GM18520 (cell line): ENCODE measurements at regions not wholly inside any gene's neighbourhood (a gene's known extent, or its start where the extent isn't known, plus 50 kb on each side); places are given as distances from the start of the nearest gene placed in this dataset.
"Not testable (repeated sequence)": the region's sequence is repeated elsewhere in the genome, so short reads cannot be mapped to it uniquely, and the experiment has no call there.

Experiments
- ATAC-seq: cut with Tn5 transposase; IDR thresholded peaks from one replicate; pipeline ENCODE4 v1.9.1; 2021; ENCODE audit not compliant: unreplicated experiment

DNA sequence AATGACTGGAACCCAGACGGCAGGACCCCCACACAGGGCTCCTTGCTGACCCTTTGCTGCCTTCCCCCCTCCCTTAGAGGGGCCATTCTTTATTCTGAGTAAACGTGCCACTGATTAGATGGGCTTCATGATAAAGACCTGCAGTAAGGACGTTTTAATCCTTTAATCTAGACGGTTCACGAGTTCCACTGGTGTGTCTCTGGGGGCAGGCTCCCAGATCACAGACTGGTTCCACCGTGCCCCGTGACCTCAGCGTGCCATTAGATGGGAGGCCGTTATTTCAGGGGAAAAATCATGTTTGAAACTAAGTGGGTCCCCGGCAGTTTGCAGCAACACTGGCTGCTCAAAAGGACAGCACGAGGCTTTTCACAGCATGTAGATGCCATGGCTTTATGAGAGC lies 246.9 kb upstream of the PLGLB2 start:
- ATAC-seq = not testable (repeated sequence)

DNA sequence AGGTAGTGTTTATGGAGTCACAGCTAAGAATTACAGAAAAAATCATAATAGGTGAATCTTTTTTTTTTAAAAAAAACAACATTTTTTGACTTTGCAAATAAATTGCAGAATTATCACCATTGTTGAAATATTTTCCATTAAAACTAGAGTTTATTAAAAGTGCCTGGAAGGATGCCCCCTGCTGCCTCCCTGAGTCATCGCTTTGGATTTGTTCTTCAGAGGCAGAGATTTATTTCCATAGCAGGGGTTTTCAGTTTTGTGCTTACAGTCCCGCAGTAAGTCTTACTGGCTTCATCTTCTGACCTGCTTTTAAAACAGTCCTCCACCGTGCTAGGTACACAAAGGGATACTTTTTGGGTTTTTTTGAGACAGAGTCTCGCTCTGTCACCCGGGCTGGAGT lies 244.9 kb upstream of the PLGLB2 start:
- ATAC-seq = not testable (repeated sequence)

GRCh38 chr2:87505239-87505638 lies 242.6 kb upstream of the PLGLB2 start:
- ATAC-seq = not testable (repeated sequence)

- not testable (repeated sequence) for ATAC-seq
Observed at GRCh38 chr2:87505909-87506308, 242.0 kb upstream of the PLGLB2 start.

DNA sequence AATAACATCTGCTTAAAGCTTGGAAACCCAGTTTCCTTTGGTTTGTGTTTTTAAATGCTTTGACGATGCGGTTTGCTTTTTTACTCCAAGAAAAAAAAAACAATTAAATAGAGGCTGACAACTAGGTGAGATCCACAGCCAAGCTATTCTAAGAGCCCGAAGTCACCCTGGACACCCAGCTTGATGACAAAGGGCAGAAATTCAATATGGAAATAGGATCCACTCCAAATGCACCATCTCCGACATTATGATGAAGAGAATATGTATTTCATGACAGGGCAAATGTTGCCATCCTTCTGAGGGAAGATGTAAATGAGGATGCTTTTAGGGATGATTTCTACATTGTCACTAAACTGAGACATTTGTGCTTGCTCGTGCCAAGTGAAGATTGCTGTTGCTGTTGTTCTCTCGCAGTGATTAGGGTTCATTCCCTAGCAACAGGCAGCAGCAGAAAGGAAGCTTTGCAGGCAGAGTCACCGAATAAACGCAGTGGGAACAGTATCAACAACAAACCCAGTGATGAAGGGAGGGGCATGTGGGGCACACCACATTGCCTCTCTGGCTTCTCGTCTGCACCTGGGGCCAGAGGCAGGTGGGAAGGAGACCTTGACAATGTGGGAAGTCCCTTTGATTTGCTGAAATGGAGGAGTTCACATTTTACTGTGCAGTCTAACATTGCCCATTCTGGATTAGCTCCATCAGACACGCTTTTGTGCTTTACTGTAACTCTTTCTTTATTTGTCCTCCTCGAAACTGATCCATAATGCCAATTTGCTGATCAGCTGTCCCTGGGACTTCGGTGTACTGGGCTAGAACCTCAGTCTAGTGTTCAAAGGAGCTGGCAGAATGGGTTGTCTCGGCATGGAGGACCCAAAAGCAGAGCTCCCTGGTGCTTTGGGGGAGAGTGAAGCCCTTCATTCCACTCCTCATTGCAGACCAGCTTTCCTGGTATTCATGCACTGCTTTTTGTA lies 240.2 kb upstream of the PLGLB2 start:
- ATAC-seq = not testable (repeated sequence)

DNA sequence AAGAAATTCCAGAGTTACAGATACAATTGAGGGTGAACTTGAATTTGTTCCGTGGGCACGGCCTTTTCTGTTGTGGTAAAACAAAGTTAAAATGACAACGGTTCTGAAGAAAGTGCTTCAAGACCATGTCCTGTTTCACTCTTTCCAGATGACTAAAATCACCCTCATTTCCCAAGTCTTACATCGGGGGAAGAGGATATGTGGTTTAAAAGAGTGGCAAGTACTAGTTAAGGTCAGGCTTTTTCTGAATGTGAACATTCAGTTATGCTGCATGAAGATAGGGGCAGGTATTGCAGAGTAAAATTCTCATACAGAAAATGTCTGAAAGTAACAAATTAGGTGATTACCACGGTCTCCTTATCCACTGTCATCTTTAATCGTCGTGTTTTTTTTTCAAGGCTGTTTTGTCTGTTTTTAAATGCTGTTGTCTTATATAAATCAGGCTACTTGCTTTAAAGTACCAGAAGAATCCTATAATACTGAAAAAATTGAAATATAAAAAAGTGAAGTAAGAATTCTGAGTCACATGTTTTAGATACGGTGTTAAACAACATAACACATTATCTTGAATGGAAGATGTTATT lies 236.6 kb upstream of the PLGLB2 start:
- not testable (repeated sequence) for ATAC-seq

DNA sequence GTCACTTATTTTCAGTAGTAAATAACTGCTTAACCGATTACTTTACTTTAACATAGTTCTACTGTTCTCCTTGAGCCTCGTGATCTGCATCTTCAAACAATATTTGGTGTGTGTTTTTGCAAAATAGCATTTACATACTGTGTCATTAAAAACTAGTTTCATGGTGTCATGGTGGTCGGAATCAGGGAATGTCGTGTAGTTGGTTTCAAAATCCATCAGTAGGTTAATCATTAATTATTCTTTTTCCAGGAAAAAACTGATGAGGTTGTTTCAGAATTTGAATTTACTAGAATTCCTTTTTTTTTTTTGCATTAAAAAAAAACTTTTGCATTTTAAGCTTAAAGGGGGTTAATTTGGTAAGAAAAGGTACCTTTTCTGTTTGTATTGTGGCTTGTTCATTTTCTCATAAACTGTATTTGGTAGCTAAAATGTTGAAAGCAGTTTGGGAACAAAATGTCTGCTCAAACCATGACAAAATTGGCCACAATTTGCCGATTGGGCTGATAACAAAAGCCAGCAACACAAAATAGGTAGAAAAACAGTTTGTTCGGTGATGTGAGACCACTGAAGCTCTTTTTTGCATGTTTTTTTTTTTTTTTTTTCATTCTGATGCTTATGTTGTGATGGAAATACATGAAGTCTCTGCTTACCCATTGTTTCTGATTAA lies 234.9 kb upstream of the PLGLB2 start:
- not testable (repeated sequence) for ATAC-seq

- ATAC-seq = peak; percentile 49
Observed at GRCh38 chr2:87514034-87514433, 233.9 kb upstream of the PLGLB2 start.

GRCh38 chr2:87514515-87514914 lies 233.4 kb upstream of the PLGLB2 start:
- not testable (repeated sequence) for ATAC-seq

- ATAC-seq = not testable (repeated sequence)
Observed at GRCh38 chr2:87515226-87515625, 232.7 kb upstream of the PLGLB2 start.

- ATAC-seq = not testable (repeated sequence)
Observed at GRCh38 chr2:87515875-87516274, 232.0 kb upstream of the PLGLB2 start.

DNA sequence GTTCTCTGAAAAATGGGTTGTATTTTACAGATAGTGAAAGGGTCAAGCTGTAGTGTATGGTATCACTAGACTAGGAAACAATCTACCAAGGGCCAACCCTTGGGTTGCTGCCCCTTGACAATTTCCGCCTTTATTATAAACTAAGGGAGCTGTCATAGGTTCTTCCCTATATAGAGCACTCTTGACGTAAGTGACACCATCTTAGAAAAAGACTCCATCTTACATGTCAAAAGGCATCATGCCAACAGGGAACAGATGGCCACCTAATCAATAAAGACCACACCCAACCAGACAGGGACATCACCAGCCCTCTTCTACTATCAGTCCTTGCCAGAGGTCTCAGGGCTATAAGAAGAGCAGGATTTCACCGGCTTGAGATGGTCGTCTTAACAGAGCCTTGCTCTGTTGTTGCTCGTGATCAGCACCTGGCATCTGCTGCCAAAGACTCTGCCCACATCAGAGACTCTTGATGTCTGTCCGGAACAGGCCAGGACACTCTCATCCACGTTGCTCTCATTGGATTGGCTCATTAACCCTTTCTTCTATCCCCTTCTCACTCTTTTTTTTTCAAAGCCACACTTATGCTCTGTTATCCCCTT lies 231.4 kb upstream of the PLGLB2 start:
- not testable (repeated sequence) for ATAC-seq

DNA sequence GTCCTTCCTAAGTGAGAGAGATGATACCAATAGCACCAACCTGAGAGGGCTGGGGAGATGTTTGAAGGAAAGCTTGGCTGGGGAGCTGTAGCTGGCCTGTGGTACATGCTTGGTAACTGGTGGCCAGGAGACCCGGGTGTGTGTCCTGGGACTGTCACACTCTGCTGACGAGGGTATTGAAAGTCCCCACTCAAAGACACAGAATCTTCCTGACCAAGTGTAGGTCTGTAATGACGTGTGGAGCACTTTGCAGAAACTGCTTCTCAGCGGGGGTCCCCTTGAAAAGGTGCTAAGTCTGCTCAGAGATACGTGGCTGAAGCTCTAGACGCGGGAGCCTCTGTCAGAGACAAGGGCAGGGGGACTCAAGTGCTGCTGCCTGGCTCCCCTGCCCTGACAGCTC lies 230.4 kb upstream of the PLGLB2 start:
- ATAC-seq = peak; percentile 29

DNA sequence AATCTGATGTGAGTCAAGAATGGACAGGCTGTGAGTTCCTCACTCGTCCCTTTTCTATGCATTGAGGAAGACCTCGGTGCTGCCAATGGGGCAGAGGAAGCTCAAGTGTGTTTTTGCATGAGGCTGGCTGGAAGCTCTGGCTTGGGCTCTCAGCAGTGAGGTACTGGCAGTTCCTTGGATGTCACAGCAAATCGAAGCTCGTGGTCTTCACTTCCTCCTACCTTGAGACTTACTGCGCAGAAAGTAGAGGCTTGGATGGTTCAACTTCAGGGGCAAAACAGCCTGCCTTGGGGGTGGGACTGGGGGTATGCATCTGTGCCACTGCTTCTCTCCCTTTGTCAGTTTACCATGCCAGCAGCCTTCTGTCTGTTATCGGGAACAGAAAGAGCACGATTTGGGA lies 229.8 kb upstream of the PLGLB2 start:
- ATAC-seq = not testable (repeated sequence)

- ATAC-seq = not testable (repeated sequence)
Observed at GRCh38 chr2:87518547-87518946, 229.3 kb upstream of the PLGLB2 start.

GRCh38 chr2:87519158-87520011 lies 228.5 kb upstream of the PLGLB2 start:
- not testable (repeated sequence) for ATAC-seq

DNA sequence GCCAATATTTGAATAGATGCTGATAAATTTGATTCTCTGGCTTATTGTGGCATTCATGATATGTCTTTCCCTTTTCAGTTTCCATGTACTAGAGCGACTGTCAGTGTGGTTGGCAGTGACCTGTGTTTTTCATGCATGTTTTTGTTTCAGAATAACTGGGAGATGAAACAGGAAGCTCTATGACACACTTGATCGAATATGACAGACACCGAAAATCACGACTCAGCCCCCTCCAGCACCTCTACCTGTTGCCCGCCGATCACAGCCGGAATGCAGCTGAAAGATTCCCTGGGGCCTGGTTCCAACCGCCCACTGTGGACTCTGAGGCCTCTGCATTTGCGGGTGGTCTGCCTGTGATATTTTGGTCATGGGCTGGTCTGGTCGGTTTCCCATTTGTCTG lies 226.8 kb upstream of the PLGLB2 start:
- peak; percentile 38 for ATAC-seq

DNA sequence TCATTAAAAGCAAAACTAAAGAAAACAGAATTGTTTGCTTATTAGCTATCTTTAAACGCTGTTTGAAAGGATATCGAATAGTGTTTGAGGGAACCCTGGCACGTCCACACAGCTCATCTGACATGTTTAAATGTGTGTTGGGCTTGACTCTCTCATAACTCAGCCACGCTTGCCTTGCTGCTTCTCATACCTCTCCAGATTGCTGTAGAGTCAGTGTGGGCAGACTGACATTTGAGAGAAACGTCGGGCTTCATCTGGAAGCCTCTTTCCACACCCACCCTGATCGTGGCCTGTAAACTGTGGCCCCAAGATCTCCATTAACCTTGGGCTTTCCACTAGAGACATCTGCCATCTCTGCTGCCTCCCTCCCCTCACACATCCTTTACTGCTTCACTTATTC lies 226.4 kb upstream of the PLGLB2 start:
- not testable (repeated sequence) for ATAC-seq

DNA sequence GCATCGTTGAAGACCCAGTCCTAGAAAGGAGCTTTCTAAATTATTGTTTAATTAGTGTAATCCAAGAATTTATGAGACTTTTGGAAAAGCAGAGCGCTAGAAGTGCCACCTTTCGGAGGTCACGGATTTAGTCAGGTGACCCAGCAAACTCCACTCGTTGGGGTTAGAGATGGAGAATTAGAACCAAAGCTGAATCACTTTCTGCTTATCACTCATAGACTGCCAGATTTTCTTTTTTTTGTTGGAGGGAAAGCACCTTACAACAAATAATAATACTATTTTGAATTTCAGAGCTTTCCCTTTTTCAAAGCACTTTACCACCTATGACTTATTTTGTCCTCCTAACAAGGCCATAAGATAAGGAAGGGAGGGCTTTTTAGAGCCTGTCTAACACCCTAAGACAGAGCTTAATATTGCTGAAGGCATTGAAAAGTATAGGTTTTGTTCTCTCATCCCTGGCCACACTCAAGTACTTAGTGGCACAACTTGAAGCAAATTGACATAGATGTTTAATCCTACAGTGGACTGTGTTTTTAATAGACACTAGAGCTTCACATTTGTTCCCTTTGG lies 223.2 kb upstream of the PLGLB2 start:
- ATAC-seq = not testable (repeated sequence)

- ATAC-seq = not testable (repeated sequence)
Observed at GRCh38 chr2:87525497-87525991, 222.3 kb upstream of the PLGLB2 start.
